NCI-H1694 (cell line): ENCODE measurements at regions not wholly inside any gene's neighbourhood (a gene's known extent, or its start where the extent isn't known, plus 50 kb on each side); places are given as distances from the start of the nearest gene placed in this dataset.
A peak's percentile ranks its signal among the peaks of the same experiment; 100 is the strongest.

Experiments used
- DNase-seq: peaks from one replicate; lab custom pipeline; 2025; lab: John Stamatoyannopoulos, UW

- DNase-seq, result no peak
Measured at GRCh38 chr1:91151702-91152101, 129.9 kb upstream of the ZNF644 start.

- peak; percentile 37 for DNase-seq
Measured at GRCh38 chr1:91148641-91149069, 126.8 kb upstream of the ZNF644 start.

- DNase-seq, result no peak
Measured at GRCh38 chr1:91141858-91142257, 120.0 kb upstream of the ZNF644 start.

- no peak for DNase-seq
Measured at GRCh38 chr1:91138959-91139358, 117.1 kb upstream of the ZNF644 start.

GRCh38 chr1:91137173-91137852 is 115.5 kb upstream of the ZNF644 start:
- no peak for DNase-seq

GRCh38 chr1:91135799-91136198 is 114.0 kb upstream of the ZNF644 start:
- DNase-seq, result no peak

- DNase-seq, result no peak
Measured at GRCh38 chr1:91133248-91133647, 111.4 kb upstream of the ZNF644 start.

- no peak for DNase-seq
Measured at GRCh38 chr1:91130256-91130985, 108.6 kb upstream of the ZNF644 start.

- DNase-seq, result no peak
Measured at GRCh38 chr1:91129458-91129857, 107.6 kb upstream of the ZNF644 start.

- DNase-seq, result no peak
Measured at GRCh38 chr1:91129017-91129416, 107.2 kb upstream of the ZNF644 start.

GRCh38 chr1:91124989-91125417 is 103.2 kb upstream of the ZNF644 start:
- no peak for DNase-seq

GRCh38 chr1:91124290-91124985 is 102.6 kb upstream of the ZNF644 start:
- no peak for DNase-seq

GRCh38 chr1:91123773-91124172 is 101.9 kb upstream of the ZNF644 start:
- DNase-seq, result no peak

GRCh38 chr1:91123319-91123718 is 101.5 kb upstream of the ZNF644 start:
- no peak for DNase-seq

GRCh38 chr1:91122106-91122717 is 100.4 kb upstream of the ZNF644 start:
- no peak for DNase-seq

- no peak for DNase-seq
Measured at GRCh38 chr1:91121366-91121765, 99.5 kb upstream of the ZNF644 start.

- no peak for DNase-seq
Measured at GRCh38 chr1:91120936-91121335, 99.1 kb upstream of the ZNF644 start.

- DNase-seq, result no peak
Measured at GRCh38 chr1:91120421-91120820, 98.6 kb upstream of the ZNF644 start.

GRCh38 chr1:91104712-91105111 is 82.9 kb upstream of the ZNF644 start:
- DNase-seq, result no peak

- DNase-seq, result no peak
Measured at GRCh38 chr1:91101328-91101727, 79.5 kb upstream of the ZNF644 start.

- DNase-seq, result no peak
Measured at GRCh38 chr1:91099746-91100621, 78.1 kb upstream of the ZNF644 start.
